Muscle of leg (tissue), 3 donors: ENCODE measurements at regions not wholly inside any gene's neighbourhood (a gene's known extent, or its start where the extent isn't known, plus 50 kb on each side); places are given as distances from the start of the nearest gene placed in this dataset.

Experiments used
- DNase-seq: peaks from one replicate; pipeline ENCODE4 v3.0.0; 2013
- H3K27ac ChIP-seq: one replicate; pipeline ENCODE4 v1.5.1; 2013; ENCODE audit warnings: mild to moderate bottlenecking, low read length, control low read depth
- H3K27me3 ChIP-seq: one replicate; pipeline ENCODE4 v1.6.1; 2013; ENCODE audit warnings: low read length; ENCODE audit not compliant: control insufficient read depth, insufficient read depth
- H3K36me3 ChIP-seq: one replicate; pipeline ENCODE4 v1.6.1; 2013; ENCODE audit warnings: low read length; ENCODE audit not compliant: control insufficient read depth, insufficient read depth
- H3K4me1 ChIP-seq: one replicate; pipeline ENCODE4 v1.6.1; 2013; ENCODE audit warnings: low read length; ENCODE audit not compliant: control insufficient read depth, insufficient read depth
- H3K4me3 ChIP-seq: one replicate; pipeline ENCODE4 v1.5.1; 2013; ENCODE audit warnings: low read length, control low read depth
- H3K9me3 ChIP-seq: replicated peaks from 2 replicates; pipeline ENCODE4 v1.6.1; 2013; ENCODE audit warnings: low read depth, low read length; ENCODE audit not compliant: control insufficient read depth
- WGBS: methylation state at CpG from one replicate; pipeline ENCODE4 v1.1.5; 2013; ENCODE audit warnings: missing lambda C conversion rate; ENCODE audit not compliant: insufficient coverage; 5-methylcytosine and 5-hydroxymethylcytosine counted together

DNA sequence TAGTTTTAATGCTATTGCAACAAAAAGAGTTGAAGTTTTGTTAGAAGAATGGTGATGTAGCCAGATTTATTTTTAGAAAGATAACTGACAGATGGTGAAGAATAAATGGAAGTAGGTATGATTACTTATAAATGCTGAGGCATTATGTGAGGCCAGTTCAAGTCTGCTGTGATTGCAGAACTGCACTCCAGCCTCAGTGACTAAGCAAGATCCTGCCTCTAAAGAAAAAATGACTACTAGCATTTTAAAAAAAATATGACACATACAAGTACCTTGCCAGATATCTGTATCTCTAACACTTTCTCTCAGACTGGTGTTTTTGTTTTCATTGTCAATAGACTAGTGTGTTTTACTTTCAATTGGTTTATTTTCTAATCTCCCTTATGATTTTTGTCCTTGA lies 1242.4 kb upstream of the ADGRL4 start:
- Histone ChIP-seq H3K27ac (no peak overlapping the region), H3K27me3 (no peaks in the 10 kb centered on the region), H3K36me3 (no peaks in the 10 kb centered on the region), H3K4me1 (no peaks in the 10 kb centered on the region), H3K4me3 (no peak overlapping the region), H3K9me3 (no peaks in the 10 kb centered on the region)
- DNase-seq: no peak

GRCh38 chr1:80245813-80246212 lies 1239.3 kb upstream of the ADGRL4 start:
- Histone ChIP-seq H3K4me1 (no peaks in the 10 kb centered on the region), H3K27ac (no peak overlapping the region), H3K27me3 (no peaks in the 10 kb centered on the region), H3K36me3 (no peaks in the 10 kb centered on the region), H3K4me3 (no peak overlapping the region), H3K9me3 (no peaks in the 10 kb centered on the region)
- no peak for DNase-seq
- no CpG with 5 or more reads among the region's 2 CpGs for WGBS

- no peak overlapping the region for H3K27ac ChIP-seq
- H3K27me3 ChIP-seq: no peaks in the 10 kb centered on the region
- H3K36me3 ChIP-seq: no peaks in the 10 kb centered on the region
- no CpG with 5 or more reads among the region's 1 CpG for WGBS
- DNase-seq: peak; percentile 11
- H3K9me3 ChIP-seq: no peaks in the 10 kb centered on the region
- no peak overlapping the region for H3K4me3 ChIP-seq
- H3K4me1 ChIP-seq: no peaks in the 10 kb centered on the region
Observed at GRCh38 chr1:80244372-80244771, 1237.8 kb upstream of the ADGRL4 start.

DNA sequence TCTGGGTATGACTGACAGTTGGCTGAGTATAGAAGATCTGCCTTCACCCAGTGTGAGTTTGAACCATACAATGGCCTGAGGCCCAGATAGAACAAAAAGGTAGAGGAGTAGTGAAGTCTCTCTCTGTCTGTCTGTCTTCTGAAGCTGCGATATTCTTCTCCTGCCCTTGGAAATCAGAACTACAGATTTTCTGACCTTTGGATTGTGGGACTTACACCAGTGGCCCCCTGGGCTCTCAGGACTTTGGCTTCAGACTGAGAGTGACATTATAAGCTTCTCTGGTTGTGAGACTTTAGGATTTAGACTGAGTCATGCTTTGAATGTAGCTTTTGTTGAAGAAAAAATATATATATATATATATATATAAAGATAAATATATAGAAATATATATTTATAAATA lies 1235.0 kb upstream of the ADGRL4 start:
- H3K9me3 ChIP-seq: no peaks in the 10 kb centered on the region
- no peak overlapping the region for H3K4me3 ChIP-seq
- H3K27me3 ChIP-seq: no peaks in the 10 kb centered on the region
- no CpG with 5 or more reads among the region's 1 CpG for WGBS
- no peaks in the 10 kb centered on the region for H3K36me3 ChIP-seq
- no peak for DNase-seq
- H3K4me1 ChIP-seq: no peaks in the 10 kb centered on the region
- no peak overlapping the region for H3K27ac ChIP-seq

GRCh38 chr1:80225510-80225909 lies 1219.0 kb upstream of the ADGRL4 start:
- no peaks in the 10 kb centered on the region for H3K36me3 ChIP-seq
- H3K9me3 ChIP-seq: no peaks in the 10 kb centered on the region
- H3K27me3 ChIP-seq: no peaks in the 10 kb centered on the region
- 30% methylated on average over 1 of the region's 2 CpGs for WGBS
- DNase-seq: peak; percentile 53
- no peak overlapping the region for H3K27ac ChIP-seq
- no peaks in the 10 kb centered on the region for H3K4me1 ChIP-seq
- no peak overlapping the region for H3K4me3 ChIP-seq

- H3K9me3 ChIP-seq: no peaks in the 10 kb centered on the region
- H3K36me3 ChIP-seq: no peaks in the 10 kb centered on the region
- 90% methylated on average over 2 of the region's 4 CpGs for WGBS
- H3K27me3 ChIP-seq: no peaks in the 10 kb centered on the region
- H3K27ac ChIP-seq: no peak overlapping the region
- no peak for DNase-seq
- H3K4me1 ChIP-seq: no peaks in the 10 kb centered on the region
- no peak overlapping the region for H3K4me3 ChIP-seq
Observed at GRCh38 chr1:80221319-80221718, 1214.8 kb upstream of the ADGRL4 start.

GRCh38 chr1:80218112-80218511 lies 1211.6 kb upstream of the ADGRL4 start:
- H3K27ac ChIP-seq: no peak overlapping the region
- peak; percentile 27 for DNase-seq
- H3K36me3 ChIP-seq: no peaks in the 10 kb centered on the region
- no peaks in the 10 kb centered on the region for H3K9me3 ChIP-seq
- H3K27me3 ChIP-seq: no peaks in the 10 kb centered on the region
- no peaks in the 10 kb centered on the region for H3K4me1 ChIP-seq
- H3K4me3 ChIP-seq: no peak overlapping the region
- WGBS: no CpG with 5 or more reads among the region's 2 CpGs

GRCh38 chr1:80217377-80217986 lies 1211.0 kb upstream of the ADGRL4 start:
- H3K36me3 ChIP-seq: no peaks in the 10 kb centered on the region
- no peak overlapping the region for H3K27ac ChIP-seq
- H3K4me3 ChIP-seq: no peak overlapping the region
- no peaks in the 10 kb centered on the region for H3K27me3 ChIP-seq
- no peaks in the 10 kb centered on the region for H3K4me1 ChIP-seq
- no peaks in the 10 kb centered on the region for H3K9me3 ChIP-seq
- DNase-seq: peak; percentile 90
- WGBS: no CpG with 5 or more reads among the region's 4 CpGs

- Histone ChIP-seq H3K4me3 (no peak overlapping the region), H3K27ac (no peak overlapping the region), H3K36me3 (no peaks in the 10 kb centered on the region), H3K27me3 (no peaks in the 10 kb centered on the region), H3K4me1 (no peaks in the 10 kb centered on the region), H3K9me3 (no peaks in the 10 kb centered on the region)
- DNase-seq: no peak
- WGBS: 100% methylated on average over 1 of the region's 5 CpGs
Observed at GRCh38 chr1:80214888-80215540, 1208.5 kb upstream of the ADGRL4 start.

DNA sequence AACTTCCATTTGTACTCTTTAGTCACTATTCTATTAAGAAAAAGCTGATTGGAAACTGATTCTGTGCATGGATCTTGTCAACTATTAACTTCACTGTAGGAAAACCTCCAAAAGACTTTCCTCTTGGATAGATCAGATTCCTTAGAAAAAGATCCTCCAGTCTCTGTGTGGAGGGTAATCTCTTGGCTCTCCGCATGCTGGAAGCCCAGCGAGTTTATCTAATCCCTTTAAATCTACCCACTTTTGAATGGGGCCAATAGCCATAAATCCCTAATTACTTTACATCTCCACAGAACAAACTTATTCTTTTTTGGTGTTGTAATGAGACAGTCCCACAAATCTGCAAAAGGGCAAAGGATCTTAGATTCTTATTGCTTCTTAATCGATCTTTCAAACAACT lies 1206.4 kb upstream of the ADGRL4 start:
- H3K4me3 ChIP-seq: no peak overlapping the region
- H3K4me1 ChIP-seq: no peaks in the 10 kb centered on the region
- WGBS: no CpG with 5 or more reads among the region's 3 CpGs
- DNase-seq: no peak
- no peaks in the 10 kb centered on the region for H3K36me3 ChIP-seq
- H3K9me3 ChIP-seq: no peaks in the 10 kb centered on the region
- H3K27ac ChIP-seq: no peak overlapping the region
- no peaks in the 10 kb centered on the region for H3K27me3 ChIP-seq
